Aorta (tissue), 5 donors: ENCODE measurements at regions not wholly inside any gene's neighbourhood (a gene's known extent, or its start where the extent isn't known, plus 50 kb on each side); places are given as distances from the start of the nearest gene placed in this dataset.

Experiments used
- ATAC-seq: fragments of 200-7000 bp; cut with Tn5 transposase; one replicate; pipeline ENCODE4 v1.9.1; 2022; ENCODE audit warnings: moderate library complexity; ENCODE audit not compliant: low FRiP score
- DNase-seq, 2 donors: peaks; one replicate each; pipeline ENCODE4 v3.0.0-alpha.2; 2020
- H3K27ac ChIP-seq, 2 donors: one replicate each; pipeline ENCODE4 v1.5.1; 2013; ENCODE audit warnings: low read length in 2 of 2, mild to moderate bottlenecking in 2 of 2, moderate library complexity in 2 of 2, control low read depth in 1 of 2, inconsistent platforms in 1 of 2, low read depth in 1 of 2
- H3K27me3 ChIP-seq, 2 donors: one replicate each; pipeline ENCODE4 v1.6.1; 2013; ENCODE audit warnings: control low read depth in 1 of 2, low read length in 1 of 2, mild to moderate bottlenecking in 1 of 2, moderate library complexity in 1 of 2; ENCODE audit not compliant: insufficient read depth in 2 of 2, control insufficient read depth in 1 of 2
- H3K36me3 ChIP-seq, 2 donors: one replicate each; pipeline ENCODE4 v1.6.1; 2013; ENCODE audit warnings: control low read depth in 1 of 2, low read length in 1 of 2, mild to moderate bottlenecking in 1 of 2; ENCODE audit not compliant: insufficient read depth in 2 of 2, control insufficient read depth in 1 of 2
- H3K4me1 ChIP-seq, 2 donors: one replicate each; pipeline ENCODE4 v1.6.1; 2013; ENCODE audit warnings: low read length in 2 of 2, control low read depth in 1 of 2, mild to moderate bottlenecking in 1 of 2, moderate library complexity in 1 of 2; ENCODE audit not compliant: insufficient read depth in 2 of 2, control insufficient read depth in 1 of 2
- H3K4me3 ChIP-seq, 2 donors: one replicate each; pipeline ENCODE4 v1.5.1; 2013; ENCODE audit warnings: low read length in 2 of 2, control low read depth in 1 of 2, mild to moderate bottlenecking in 1 of 2
- H3K9me3 ChIP-seq: one replicate; pipeline ENCODE4 v1.6.1; 2013; ENCODE audit warnings: mild to moderate bottlenecking, low read length; ENCODE audit not compliant: control insufficient read depth
- WGBS, 2 donors: extraction: QIAGEN DNeasy Blood & Tissue Kit; methylation state at CpG; one replicate each; pipeline ENCODE4 v1.1.7; 2013; 5-methylcytosine and 5-hydroxymethylcytosine counted together
- intact Hi-C, 2 donors: fragments of 100-400 bp; cut with DNase I; formaldehyde crosslinking; loops; one replicate each; pipeline versions ENCODE4 v1.14.2 to v1.15.0; 2022
- donor health status: healthy with polysubstance abuse.
- donor health status: Bipolar disorder and iron deficiency.
- donor health status: DM: no; HTN: no; CAD: no.
- donor health status: DM: no; HTN: no; CAD: no.
- donor health status: DM: yes; HTN: yes; CAD: no.

GRCh38 chr15:87118846-87119245 lies 1039.2 kb downstream of the AGBL1 start:
- Histone ChIP-seq H3K36me3 (no peaks in the 10 kb centered on the region), H3K9me3 (no peaks in the 10 kb centered on the region), H3K27ac (no peak overlapping the region), H3K4me1 (no peaks in the 10 kb centered on the region), H3K4me3 (no peak overlapping the region), H3K27me3 (no peaks in the 10 kb centered on the region)
- DNase-seq (no peak), ATAC-seq (no peak)
- intact Hi-C loops, result no loop called here
- 30 to 49% methylated on average over 4 of the region's 4 CpGs for WGBS, 2 donors

- no peak for ATAC-seq
- intact Hi-C loops, result no loop called here
- DNase-seq, result no peak
- Histone ChIP-seq H3K4me1 (no peaks in the 10 kb centered on the region), H3K36me3 (no peaks in the 10 kb centered on the region), H3K9me3 (no peaks in the 10 kb centered on the region), H3K4me3 (no peak overlapping the region), H3K27me3 (no peaks in the 10 kb centered on the region), H3K27ac (no peak overlapping the region)
- 25 to 31% methylated on average over 3 of the region's 3 CpGs for WGBS, 2 donors
Observed at GRCh38 chr15:87118435-87118834, 1038.8 kb downstream of the AGBL1 start.

- ATAC-seq (no peak), DNase-seq (no peak)
- Histone ChIP-seq H3K4me1 (no peaks in the 10 kb centered on the region), H3K9me3 (no peaks in the 10 kb centered on the region), H3K4me3 (no peak overlapping the region), H3K36me3 (no peaks in the 10 kb centered on the region), H3K27ac (no peak overlapping the region), H3K27me3 (no peaks in the 10 kb centered on the region)
- intact Hi-C loops, result no loop called here
- 72 to 86% methylated on average over 1 of the region's 1 CpG for WGBS, 2 donors
Observed at GRCh38 chr15:87115795-87116194, 1036.1 kb downstream of the AGBL1 start.

- Histone ChIP-seq H3K9me3 (peaks cover 7% of the 10 kb centered on the region), H3K36me3 (no peaks in the 10 kb centered on the region), H3K27me3 (no peaks in the 10 kb centered on the region), H3K4me1 (no peaks in the 10 kb centered on the region), H3K27ac (no peak overlapping the region), H3K4me3 (no peak overlapping the region)
- 79 to 85% methylated on average over 3 of the region's 3 CpGs for WGBS, 2 donors
- DNase-seq (no peak), ATAC-seq (no peak)
- intact Hi-C loops, result no loop called here
Observed at GRCh38 chr15:87099916-87100315, 1020.2 kb downstream of the AGBL1 start.

GRCh38 chr15:87089551-87089950 lies 1009.9 kb downstream of the AGBL1 start:
- Histone ChIP-seq H3K27me3 (no peaks in the 10 kb centered on the region), H3K9me3 (peaks cover 4% of the 10 kb centered on the region), H3K36me3 (no peaks in the 10 kb centered on the region), H3K4me1 (no peaks in the 10 kb centered on the region), H3K27ac (no peak overlapping the region), H3K4me3 (no peak overlapping the region)
- 83 to 89% methylated on average over 2 of the region's 2 CpGs for WGBS, 2 donors
- DNase-seq (no peak), ATAC-seq (no peak)
- intact Hi-C loops, result no loop called here

DNA sequence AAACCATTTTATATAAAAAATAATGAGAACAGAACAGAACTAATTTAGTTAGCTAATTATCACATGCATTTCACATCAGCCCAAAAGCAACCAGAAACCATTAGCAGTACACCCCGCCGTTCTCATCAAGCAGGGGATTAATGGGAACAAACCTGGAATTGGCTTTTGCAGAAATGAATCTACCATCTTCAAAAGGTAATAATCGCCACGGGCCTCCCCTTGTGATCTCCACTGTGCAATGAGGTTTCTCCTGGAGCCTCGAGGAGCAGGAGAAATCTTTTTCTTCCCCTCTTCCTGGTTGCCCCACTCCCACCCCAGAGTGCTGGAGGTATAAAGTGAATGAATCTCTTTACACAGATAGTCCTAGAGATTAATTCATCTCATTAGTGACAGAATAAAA lies 1003.5 kb downstream of the AGBL1 start:
- Histone ChIP-seq H3K9me3 (peaks cover 3% of the 10 kb centered on the region), H3K27me3 (no peaks in the 10 kb centered on the region), H3K27ac (no peak overlapping the region), H3K36me3 (no peaks in the 10 kb centered on the region), H3K4me1 (no peaks in the 10 kb centered on the region), H3K4me3 (no peak overlapping the region)
- DNase-seq, result no peak
- WGBS, 2 donors, result 83 to 86% methylated on average over 5 of the region's 5 CpGs
- no peak for ATAC-seq
- intact Hi-C loops, result no loop called here

DNA sequence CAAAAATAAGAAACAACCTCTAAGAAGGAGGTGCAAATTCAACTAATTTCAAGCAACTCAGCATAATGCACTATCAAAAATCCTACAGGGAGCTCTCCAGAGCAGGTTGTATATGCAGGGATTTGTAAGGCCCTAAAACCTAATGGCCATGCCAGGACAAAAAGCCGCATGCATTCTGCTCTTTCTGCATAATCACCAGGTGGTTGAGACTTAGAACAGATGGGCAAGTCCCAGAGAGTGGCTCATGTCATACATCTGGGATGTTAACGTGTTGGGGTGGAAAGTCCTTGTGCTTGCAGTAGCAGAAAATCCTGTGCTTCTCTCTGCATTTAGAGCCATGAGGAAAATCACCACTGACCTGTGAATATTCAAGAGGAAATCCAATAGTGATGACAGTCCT lies 1002.9 kb downstream of the AGBL1 start:
- Histone ChIP-seq H3K27me3 (no peaks in the 10 kb centered on the region), H3K36me3 (no peaks in the 10 kb centered on the region), H3K9me3 (peaks cover 3% of the 10 kb centered on the region), H3K27ac (no peak overlapping the region), H3K4me3 (no peak overlapping the region), H3K4me1 (no peaks in the 10 kb centered on the region)
- ATAC-seq (no peak), DNase-seq (no peak)
- 79 to 86% methylated on average over 2 of the region's 2 CpGs for WGBS, 2 donors
- intact Hi-C loops, result no loop called here

DNA sequence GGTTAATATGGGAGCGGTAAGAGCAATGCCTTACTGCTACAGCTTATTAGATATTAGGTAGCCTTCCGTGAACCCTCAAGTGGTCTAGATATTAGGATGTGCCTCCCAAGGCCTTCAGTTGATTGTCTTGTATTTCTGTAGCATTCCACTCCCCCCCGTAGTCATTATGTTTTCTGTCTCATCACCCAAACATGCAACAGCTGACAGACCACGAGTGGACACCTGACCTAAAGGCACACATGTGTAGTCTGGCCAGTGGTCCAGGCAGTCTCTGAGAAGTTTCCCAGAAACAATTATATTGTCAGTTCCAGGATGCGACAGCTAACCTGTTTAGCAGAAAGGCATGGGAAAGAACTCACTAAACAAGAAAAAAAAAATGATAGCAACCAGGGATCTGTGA lies 1000.9 kb downstream of the AGBL1 start:
- intact Hi-C loops, result no loop called here
- no peak overlapping the region for H3K4me3 ChIP-seq
- DNase-seq (no peak), ATAC-seq (no peak)
- no peaks in the 10 kb centered on the region for H3K36me3 ChIP-seq
- no peak overlapping the region for H3K27ac ChIP-seq
- no peaks in the 10 kb centered on the region for H3K4me1 ChIP-seq
- WGBS, 2 donors, result 67 to 68% methylated on average over 5 of the region's 5 CpGs
- peaks cover 3% of the 10 kb centered on the region for H3K9me3 ChIP-seq
- no peaks in the 10 kb centered on the region for H3K27me3 ChIP-seq
